B cell (primary cell): ENCODE measurements at regions not wholly inside any gene's neighbourhood (a gene's known extent, or its start where the extent isn't known, plus 50 kb on each side); places are given as distances from the start of the nearest gene placed in this dataset.

Experiments used
- ATAC-seq: fragments of 200-7000 bp; cut with Tn5 transposase; one replicate; pipeline ENCODE4 v1.10.0; 2021; ENCODE audit warnings: low read depth, mild to moderate bottlenecking, moderate number of reproducible peaks, moderate library complexity
- CTCF ChIA-PET: fragments of 350-600 bp; sonication (Branson Sonifier 250); formaldehyde crosslinking; loops from one replicate; lab custom pipeline; 2021; ENCODE audit warnings: antibody characterized with exemption, inconsistent platforms; lab: Charles Lee
- POLR2A ChIA-PET: fragments of 350-600 bp; sonication (Branson Sonifier 250); formaldehyde crosslinking; loops from one replicate; lab custom pipeline; 2021; ENCODE audit warnings: antibody characterized with exemption; lab: Charles Lee
- DNase-seq: peaks from one replicate; pipeline ENCODE4 v3.0.0; 2013
- H2AFZ ChIP-seq: 2 replicates; pipeline ENCODE4 v1.6.1; 2012; ENCODE audit warnings: mild to moderate bottlenecking, low read depth, low read length; ENCODE audit not compliant: insufficient read depth, poor library complexity, severe bottlenecking
- H3K27ac ChIP-seq, 2 donors: 1 replicate in 1 of 2; 2 replicates in 1 of 2; pipeline ENCODE4 v1.5.1; 2012 to 2013; ENCODE audit warnings: low read length in 2 of 2, mild to moderate bottlenecking in 2 of 2, moderate library complexity in 1 of 2
- H3K27me3 ChIP-seq, 4 experiments: fragments of 200-600 bp in 1 of 4; sonication (generic) in 1 of 4; replicated peaks in 1 of 4; 1 replicate in 2 of 4; 2 replicates in 2 of 4; pipeline versions ENCODE4 v1.6.1 to v1.7.0; 2013 to 2016; ENCODE audit warnings: low read length in 3 of 4, mild to moderate bottlenecking in 2 of 4, mixed read lengths in 1 of 4, moderate library complexity in 1 of 4; ENCODE audit not compliant: insufficient read depth in 4 of 4, control insufficient read depth in 3 of 4; ENCODE audit errors: control extremely low read depth in 1 of 4
- H3K36me3 ChIP-seq, 2 experiments: replicated peaks in 1 of 2; 1 replicate in 1 of 2; 2 replicates in 1 of 2; pipeline versions ENCODE4 v1.6.1 to v1.7.1; 2013; ENCODE audit warnings: low read length in 1 of 2; ENCODE audit not compliant: insufficient read depth in 2 of 2, control insufficient read depth in 1 of 2; ENCODE audit errors: control extremely low read depth in 1 of 2, extremely low read depth in 1 of 2
- H3K4me1 ChIP-seq, 2 donors: fragments of 200-600 bp in 1 of 2; sonication (generic) in 1 of 2; 1 replicate in 1 of 2; 2 replicates in 1 of 2; pipeline versions ENCODE4 v1.5.1 to v1.6.1; 2013 to 2017; ENCODE audit warnings: low read length in 2 of 2; ENCODE audit not compliant: control insufficient read depth in 2 of 2, insufficient read depth in 2 of 2
- H3K4me2 ChIP-seq: replicated peaks from 2 replicates; pipeline ENCODE3; 2012; ENCODE audit warnings: mild to moderate bottlenecking, low read depth, low read length; ENCODE audit not compliant: poor library complexity, severe bottlenecking
- H3K4me3 ChIP-seq, 5 experiments: fragments of 200-600 bp in 1 of 5; sonication (generic) in 1 of 5; 1 replicate in 3 of 5; 2 replicates in 2 of 5; pipeline versions ENCODE4 v1.5.1 to v1.7.0; 2011 to 2016; ENCODE audit warnings: low read length in 4 of 5, mild to moderate bottlenecking in 4 of 5, low read depth in 2 of 5, control low read depth in 1 of 5, moderate library complexity in 1 of 5; ENCODE audit not compliant: insufficient read depth in 1 of 5; ENCODE audit errors: control extremely low read depth in 1 of 5, extremely low read depth in 1 of 5
- H3K79me2 ChIP-seq: fragments of 200-600 bp; sonication (generic); one replicate; pipeline ENCODE4 v1.6.0; 2016; ENCODE audit warnings: low read length; ENCODE audit not compliant: control insufficient read depth, insufficient read depth
- H3K9ac ChIP-seq: fragments of 200-600 bp; sonication (generic); 2 replicates; pipeline ENCODE4 v1.6.1; 2017; ENCODE audit warnings: mild to moderate bottlenecking, low read length, moderate library complexity
- H3K9me3 ChIP-seq, 3 donors: one replicate each; pipeline versions ENCODE4 v1.6.1 to v1.7.1; 2013; ENCODE audit warnings: low read length in 2 of 3; ENCODE audit not compliant: control insufficient read depth in 2 of 3, insufficient read depth in 1 of 3; ENCODE audit errors: control extremely low read depth in 1 of 3
- H4K20me1 ChIP-seq: 2 replicates; pipeline ENCODE4 v1.6.0; 2012; ENCODE audit warnings: mild to moderate bottlenecking, low read length; ENCODE audit not compliant: insufficient read depth, control insufficient read depth, poor library complexity, severe bottlenecking
- H3K27ac Mint-ChIP-seq: one replicate; pipeline ENCODE4 v1.8.0; 2021; ENCODE audit warnings: mixed read lengths
- H3K27me3 Mint-ChIP-seq: one replicate; pipeline ENCODE4 v1.8.0; 2021; ENCODE audit warnings: mixed read lengths
- H3K4me1 Mint-ChIP-seq: one replicate; pipeline ENCODE4 v1.8.0; 2021; ENCODE audit warnings: mixed read lengths
- H3K4me3 Mint-ChIP-seq: one replicate; pipeline ENCODE4 v1.8.0; 2021; ENCODE audit warnings: mixed read lengths
- H3K9me3 Mint-ChIP-seq: one replicate; pipeline ENCODE4 v1.8.0; 2022; ENCODE audit warnings: mixed read lengths; ENCODE audit not compliant: insufficient read depth
- CTCF ChIP-seq: fragments of 200-600 bp; IDR thresholded peaks from one replicate; pipeline ENCODE4 v1.8.0; 2022; ENCODE audit warnings: antibody characterized with exemption, mild to moderate bottlenecking
- EZH2 ChIP-seq: IDR thresholded peaks from 2 replicates; pipeline ENCODE4 v1.6.1; 2012; ENCODE audit warnings: borderline replicate concordance, low read depth, mild to moderate bottlenecking, moderate library complexity, low read length; ENCODE audit not compliant: insufficient read depth, poor library complexity, severe bottlenecking
- WGBS: methylation state at CpG from one replicate; pipeline ENCODE4 v1.1.5; 2013; ENCODE audit warnings: missing lambda C conversion rate; ENCODE audit not compliant: insufficient coverage; 5-methylcytosine and 5-hydroxymethylcytosine counted together
- intact Hi-C: fragments of 100-400 bp; cut with micrococcal nuclease; formaldehyde crosslinking; loops from one replicate; pipeline ENCODE4 v1.10.0; 2022

GRCh38 chr20:53725575-53725970 lies 131.9 kb upstream of the ZNF217 start:
- Mint-ChIP-seq H3K27me3 (no peaks in the 10 kb centered on the region), H3K4me3 (no peak overlapping the region), H3K27ac (no peak overlapping the region), H3K4me1 (peaks cover 32% of the 10 kb centered on the region), H3K9me3 (no peaks in the 10 kb centered on the region)
- Histone ChIP-seq H4K20me1 (no peaks in the 10 kb centered on the region), H3K36me3 (no peaks in the 10 kb centered on the region), H3K9ac (no peak overlapping the region), H3K4me1 (peaks cover 23 to 28% of the 10 kb centered on the region in 2 donors), H3K79me2 (no peaks in the 10 kb centered on the region), H3K4me3 (no peak overlapping the region), H3K27me3 (no peaks in the 10 kb centered on the region), H3K9me3 (no peaks in the 10 kb centered on the region), H2AFZ (no peak overlapping the region), H3K27ac (no peak overlapping the region), H3K4me2 (no peak overlapping the region)
- intact Hi-C loops: no loop called here
- ChIA-PET CTCF (no interaction called here), POLR2A (no interaction called here)
- 98% methylated on average over 7 of the region's 11 CpGs for WGBS
- DNase-seq (no peak), ATAC-seq (no peak)
- TF ChIP-seq EZH2 (no peak), CTCF (no peak)

GRCh38 chr20:53723621-53724020 lies 130.0 kb upstream of the ZNF217 start:
- Mint-ChIP-seq H3K27ac (peak overlapping the region; percentile 5), H3K4me1 (peaks cover 27% of the 10 kb centered on the region)
- CTCF ChIA-PET: interaction anchor here (0.6 kb wide), 2 partner anchors 110 to 532 kb away, joined by 3 to 5 read pairs; no protein-coding TSS in a partner anchor

More at GRCh38 chr20:53723621-53724020, 130.0 kb upstream of the ZNF217 start:
- POLR2A ChIA-PET: interaction anchor here (0.7 kb wide), 1 partner anchor 43 kb away, joined by 3 read pairs; no protein-coding TSS in a partner anchor
- no peaks in the 10 kb centered on the region for H3K27me3 ChIP-seq
- H3K4me3 Mint-ChIP-seq: no peak overlapping the region
- H3K27me3 Mint-ChIP-seq: no peaks in the 10 kb centered on the region
- H3K79me2 ChIP-seq: no peaks in the 10 kb centered on the region
- no peak overlapping the region for H3K9ac ChIP-seq
- H4K20me1 ChIP-seq: no peaks in the 10 kb centered on the region
- peaks cover 17 to 23% of the 10 kb centered on the region in 2 donors for H3K4me1 ChIP-seq
- H3K4me3 ChIP-seq: no peak overlapping the region
- no peak overlapping the region for H3K4me2 ChIP-seq
- H3K9me3 Mint-ChIP-seq: no peaks in the 10 kb centered on the region
- no peaks in the 10 kb centered on the region for H3K36me3 ChIP-seq
- DNase-seq (no peak), ATAC-seq (no peak)
- H3K27ac ChIP-seq: no peak overlapping the region
- intact Hi-C loops: no loop called here
- H2AFZ ChIP-seq: no peak overlapping the region
- TF ChIP-seq EZH2: no peak
- TF ChIP-seq CTCF: no peak
- WGBS: 94% methylated on average over 5 of the region's 7 CpGs
- H3K9me3 ChIP-seq: no peaks in the 10 kb centered on the region
